Ectodermal cell (in vitro differentiated cells): ENCODE measurements at regions not wholly inside any gene's neighbourhood (a gene's known extent, or its start where the extent isn't known, plus 50 kb on each side); places are given as distances from the start of the nearest gene placed in this dataset.

ENCODE experiments used
- H3K27ac ChIP-seq: 2 replicates; pipeline ENCODE4 v1.7.0; 2013; ENCODE audit warnings: mild to moderate bottlenecking, low read depth, low read length; ENCODE audit not compliant: insufficient read depth, poor library complexity, severe bottlenecking
- H3K27me3 ChIP-seq: 2 replicates; pipeline ENCODE4 v1.7.0; 2013; ENCODE audit warnings: mild to moderate bottlenecking, low read length; ENCODE audit not compliant: insufficient read depth, control insufficient read depth, poor library complexity, severe bottlenecking
- H3K36me3 ChIP-seq: one replicate; pipeline ENCODE4 v1.7.0; 2013; ENCODE audit warnings: low read length; ENCODE audit not compliant: control insufficient read depth, insufficient read depth
- H3K4me1 ChIP-seq: one replicate; pipeline ENCODE4 v1.7.0; 2013; ENCODE audit warnings: low read length; ENCODE audit not compliant: control insufficient read depth, insufficient read depth
- H3K4me3 ChIP-seq: 2 replicates; pipeline ENCODE4 v1.7.0; 2013; ENCODE audit warnings: low read depth, low read length, control low read depth; ENCODE audit not compliant: insufficient read depth
- H3K9me3 ChIP-seq: 2 replicates; pipeline ENCODE4 v1.7.0; 2013; ENCODE audit warnings: mild to moderate bottlenecking, low read length, moderate library complexity; ENCODE audit not compliant: control insufficient read depth
- WGBS, 2 experiments: methylation state at CpG; one replicate each; pipeline ENCODE4 v1.1.7; 2013; ENCODE audit warnings: missing lambda C conversion rate in 2 of 2; 5-methylcytosine and 5-hydroxymethylcytosine counted together

DNA sequence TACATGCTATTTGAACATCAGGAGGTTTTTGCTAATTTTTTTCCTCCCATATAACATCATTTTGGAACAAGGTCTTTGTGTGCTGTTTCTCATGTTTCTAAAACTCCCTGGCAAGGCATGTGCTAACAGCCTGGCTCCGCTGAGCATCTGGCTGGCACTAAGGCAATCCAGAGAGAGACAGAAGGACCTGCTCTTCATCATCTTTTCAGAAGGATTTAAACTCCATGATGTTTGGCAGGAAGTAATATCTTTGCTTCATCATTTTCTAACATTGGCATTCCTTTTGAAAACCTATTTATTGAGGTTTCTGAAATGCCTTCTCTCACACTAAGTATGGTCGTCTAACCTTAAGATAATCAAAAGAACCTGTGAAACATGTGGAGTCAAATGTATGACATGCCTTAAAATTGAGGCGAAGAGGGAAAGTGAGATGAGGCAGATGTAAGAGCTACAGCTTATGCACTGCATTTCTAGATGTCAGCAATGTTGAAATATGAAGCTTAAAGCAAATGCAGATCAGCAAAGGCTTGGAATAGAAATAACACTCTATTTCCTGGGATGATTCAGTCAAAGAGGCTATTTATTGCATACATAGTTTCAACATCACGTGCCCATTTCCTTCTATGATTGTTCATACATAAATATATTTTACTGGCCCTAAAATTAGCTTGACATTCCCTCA is 592.0 kb downstream of the ZNF385D start:
- 95% methylated on average over 4 of the region's 4 CpGs for WGBS, 2 experiments
- no peaks in the 10 kb centered on the region for H3K36me3 ChIP-seq
- H3K27me3 ChIP-seq: no peaks in the 10 kb centered on the region
- no peaks in the 10 kb centered on the region for H3K9me3 ChIP-seq
- no peak overlapping the region for H3K27ac ChIP-seq
- H3K4me3 ChIP-seq: no peak overlapping the region
- H3K4me1 ChIP-seq: no peaks in the 10 kb centered on the region

DNA sequence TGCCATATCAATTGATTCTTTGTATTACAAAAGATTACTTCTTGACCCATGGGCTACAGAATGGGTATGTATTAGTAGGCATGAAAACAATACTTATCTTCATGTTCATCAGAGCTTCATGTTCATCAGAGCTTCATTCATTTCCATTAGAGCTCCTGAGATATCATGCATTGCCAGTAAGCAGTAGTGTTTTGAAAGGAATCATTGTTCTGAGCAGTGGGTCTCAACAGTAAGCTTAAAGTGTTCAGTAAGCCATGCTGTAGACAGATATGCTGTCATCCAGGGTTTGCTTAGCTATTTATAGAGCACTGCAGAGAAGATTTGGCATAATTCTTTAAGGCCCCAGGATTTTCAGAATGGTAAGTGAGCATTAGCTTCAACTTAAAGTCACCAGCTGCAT is 596.1 kb downstream of the ZNF385D start:
- Histone ChIP-seq H3K4me3 (no peak overlapping the region), H3K4me1 (no peaks in the 10 kb centered on the region), H3K27me3 (no peaks in the 10 kb centered on the region), H3K9me3 (no peaks in the 10 kb centered on the region), H3K27ac (no peak overlapping the region), H3K36me3 (no peaks in the 10 kb centered on the region)

DNA sequence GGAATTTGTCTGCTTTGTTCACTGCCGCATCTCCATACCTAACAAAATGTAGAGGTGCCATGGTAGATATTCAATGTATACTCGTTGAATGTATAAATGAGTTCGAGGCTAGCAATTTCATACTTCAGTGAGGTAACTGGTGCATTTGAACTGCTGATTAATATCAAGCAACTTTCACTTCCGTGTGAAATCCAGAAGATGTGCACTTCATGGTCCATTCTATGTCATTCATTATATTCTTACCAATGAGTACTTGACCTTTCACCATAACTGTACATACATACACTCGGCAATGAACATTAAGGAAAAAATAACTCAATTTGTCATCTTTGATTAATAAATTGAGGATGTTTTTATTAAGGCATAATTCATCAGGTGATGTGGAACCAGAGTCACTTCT is 598.5 kb downstream of the ZNF385D start:
- no peak overlapping the region for H3K4me3 ChIP-seq
- H3K9me3 ChIP-seq: no peaks in the 10 kb centered on the region
- H3K27ac ChIP-seq: no peak overlapping the region
- H3K4me1 ChIP-seq: no peaks in the 10 kb centered on the region
- H3K36me3 ChIP-seq: no peaks in the 10 kb centered on the region
- H3K27me3 ChIP-seq: no peaks in the 10 kb centered on the region
- WGBS, 2 experiments: 90 to 93% methylated on average over 4 to 5 of the region's 5 CpGs

DNA sequence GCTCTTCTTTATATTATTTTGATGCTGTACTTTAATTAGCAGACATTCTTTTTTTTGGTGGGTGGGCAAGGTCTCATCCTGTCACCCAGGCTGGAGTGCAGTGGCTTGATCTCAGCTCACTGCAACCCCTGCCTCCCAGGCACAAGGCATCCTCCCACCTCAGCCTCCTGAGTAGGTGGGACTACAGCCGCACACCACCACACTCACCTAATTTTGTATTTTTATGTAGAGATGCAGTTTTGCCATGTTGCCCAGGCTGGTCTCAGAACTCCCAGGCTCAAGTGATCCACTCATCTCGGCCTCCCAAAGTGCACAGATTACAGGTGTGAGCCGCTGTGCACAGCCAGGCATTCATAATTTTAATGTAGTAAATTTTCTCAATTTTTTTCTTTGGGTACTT is 608.1 kb downstream of the ZNF385D start:
- Histone ChIP-seq H3K27me3 (no peaks in the 10 kb centered on the region), H3K4me1 (no peaks in the 10 kb centered on the region), H3K36me3 (no peaks in the 10 kb centered on the region), H3K9me3 (no peaks in the 10 kb centered on the region), H3K4me3 (no peak overlapping the region), H3K27ac (no peak overlapping the region)
- 85 to 100% methylated on average over 2 to 3 of the region's 3 CpGs for WGBS, 2 experiments

GRCh38 chr3:21142031-21142430 is 609.0 kb downstream of the ZNF385D start:
- Histone ChIP-seq H3K4me1 (no peaks in the 10 kb centered on the region), H3K27me3 (no peaks in the 10 kb centered on the region), H3K27ac (no peak overlapping the region), H3K9me3 (no peaks in the 10 kb centered on the region), H3K4me3 (no peak overlapping the region), H3K36me3 (no peaks in the 10 kb centered on the region)
- 86 to 98% methylated on average over 3 to 4 of the region's 5 CpGs for WGBS, 2 experiments

GRCh38 chr3:21140785-21141184 is 610.2 kb downstream of the ZNF385D start:
- Histone ChIP-seq H3K36me3 (no peaks in the 10 kb centered on the region), H3K27ac (no peak overlapping the region), H3K27me3 (no peaks in the 10 kb centered on the region), H3K4me1 (no peaks in the 10 kb centered on the region), H3K9me3 (no peaks in the 10 kb centered on the region), H3K4me3 (no peak overlapping the region)
- WGBS, 2 experiments: 14 to 36% methylated on average over 1 of the region's 1 CpG

GRCh38 chr3:21138085-21138484 is 612.9 kb downstream of the ZNF385D start:
- Histone ChIP-seq H3K27ac (no peak overlapping the region), H3K4me1 (no peaks in the 10 kb centered on the region), H3K4me3 (no peak overlapping the region), H3K27me3 (no peaks in the 10 kb centered on the region), H3K36me3 (no peaks in the 10 kb centered on the region), H3K9me3 (no peaks in the 10 kb centered on the region)
- 100% methylated on average over 1 to 2 of the region's 2 CpGs for WGBS, 2 experiments

GRCh38 chr3:21132896-21133295 is 618.1 kb downstream of the ZNF385D start:
- Histone ChIP-seq H3K27ac (no peak overlapping the region), H3K9me3 (no peaks in the 10 kb centered on the region), H3K4me3 (no peak overlapping the region), H3K36me3 (no peaks in the 10 kb centered on the region), H3K4me1 (no peaks in the 10 kb centered on the region), H3K27me3 (no peaks in the 10 kb centered on the region)

GRCh38 chr3:21120826-21121225 is 630.2 kb downstream of the ZNF385D start:
- no peak overlapping the region for H3K27ac ChIP-seq
- no peaks in the 10 kb centered on the region for H3K4me1 ChIP-seq
- no peak overlapping the region for H3K4me3 ChIP-seq
- no peaks in the 10 kb centered on the region for H3K36me3 ChIP-seq
- H3K9me3 ChIP-seq: no peaks in the 10 kb centered on the region
- no peaks in the 10 kb centered on the region for H3K27me3 ChIP-seq
- 83% methylated on average over 1 of the region's 2 CpGs; no CpG with 5 or more reads in 1 of the 2 experiments for WGBS, 2 experiments

DNA sequence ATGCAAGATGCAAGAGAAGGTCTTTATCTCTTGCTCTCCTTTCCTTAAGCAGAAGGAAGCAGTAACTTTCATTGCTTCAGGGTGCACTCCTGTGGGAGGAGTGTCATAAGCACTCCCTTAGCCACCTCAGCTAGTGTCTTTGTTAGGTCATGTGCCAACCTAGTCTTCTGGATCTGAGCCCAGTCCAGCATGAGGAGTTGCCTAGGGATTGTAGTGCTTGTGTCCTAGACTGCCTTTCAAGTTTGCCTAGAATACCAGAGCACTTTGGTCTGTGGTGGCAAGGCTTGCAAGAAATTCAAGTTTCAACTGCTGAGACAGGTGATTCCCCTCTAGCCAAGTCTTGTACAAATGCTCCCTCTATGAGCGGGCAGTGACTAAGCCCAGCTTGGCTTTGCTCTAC is 633.6 kb downstream of the ZNF385D start:
- no peaks in the 10 kb centered on the region for H3K36me3 ChIP-seq
- WGBS, 2 experiments: 93 to 100% methylated on average over 1 of the region's 1 CpG
- H3K27me3 ChIP-seq: no peaks in the 10 kb centered on the region
- H3K27ac ChIP-seq: no peak overlapping the region
- no peaks in the 10 kb centered on the region for H3K4me1 ChIP-seq
- no peaks in the 10 kb centered on the region for H3K9me3 ChIP-seq
- no peak overlapping the region for H3K4me3 ChIP-seq

GRCh38 chr3:21109056-21109455 is 642.0 kb downstream of the ZNF385D start:
- Histone ChIP-seq H3K27ac (no peak overlapping the region), H3K4me3 (no peak overlapping the region), H3K9me3 (no peaks in the 10 kb centered on the region), H3K27me3 (no peaks in the 10 kb centered on the region), H3K36me3 (no peaks in the 10 kb centered on the region), H3K4me1 (no peaks in the 10 kb centered on the region)
- WGBS, 2 experiments: 92 to 93% methylated on average over 3 of the region's 3 CpGs
